SJCRH30 (cell line): ENCODE measurements at regions not wholly inside any gene's neighbourhood (a gene's known extent, or its start where the extent isn't known, plus 50 kb on each side); places are given as distances from the start of the nearest gene placed in this dataset.

Experiments
- DNase-seq, 2 experiments: peaks; one replicate each; pipeline ENCODE4 v3.0.0-alpha.2; 2015 to 2020
- H3K27ac ChIP-seq: fragments of 250-450 bp; sonication (Bioruptor Pico); 2 replicates; pipeline ENCODE4 v1.5.1; 2020; ENCODE audit warnings: mild to moderate bottlenecking, moderate library complexity
- H3K27me3 ChIP-seq: fragments of 250-450 bp; sonication (Bioruptor Pico); 2 replicates; pipeline ENCODE4 v1.5.1; 2020; ENCODE audit warnings: mild to moderate bottlenecking, moderate library complexity
- H3K36me3 ChIP-seq: fragments of 250-450 bp; sonication (Bioruptor Pico); 2 replicates; pipeline ENCODE4 v1.5.1; 2020; ENCODE audit warnings: mild to moderate bottlenecking, moderate library complexity
- H3K4me1 ChIP-seq: fragments of 250-450 bp; sonication (Bioruptor Pico); 2 replicates; pipeline ENCODE4 v1.5.1; 2020; ENCODE audit warnings: mild to moderate bottlenecking, moderate library complexity
- H3K4me3 ChIP-seq: fragments of 250-450 bp; sonication (Bioruptor Pico); 2 replicates; pipeline ENCODE4 v1.5.1; 2020; ENCODE audit warnings: mild to moderate bottlenecking, moderate library complexity
- H3K9me3 ChIP-seq: fragments of 250-450 bp; sonication (Bioruptor Pico); replicated peaks from 2 replicates; pipeline ENCODE4 v1.5.1; 2020; ENCODE audit warnings: mild to moderate bottlenecking, moderate library complexity

- Histone ChIP-seq H3K27ac (no peak overlapping the region), H3K36me3 (no peaks in the 10 kb centered on the region), H3K27me3 (no peaks in the 10 kb centered on the region), H3K9me3 (no peaks in the 10 kb centered on the region), H3K4me3 (no peak overlapping the region), H3K4me1 (no peaks in the 10 kb centered on the region)
- DNase-seq, result no peak
Measured at GRCh38 chr5:85813146-85813545, 804.6 kb upstream of the COX7C start.

- H3K4me1 ChIP-seq, result no peaks in the 10 kb centered on the region
- no peak overlapping the region for H3K27ac ChIP-seq
- no peak for DNase-seq
- no peak overlapping the region for H3K4me3 ChIP-seq
- no peaks in the 10 kb centered on the region for H3K27me3 ChIP-seq
- H3K36me3 ChIP-seq, result no peaks in the 10 kb centered on the region
- no peaks in the 10 kb centered on the region for H3K9me3 ChIP-seq
Measured at GRCh38 chr5:85814596-85814995, 803.1 kb upstream of the COX7C start.

- DNase-seq, result peak; percentile 8 to 20
- no peaks in the 10 kb centered on the region for H3K36me3 ChIP-seq
- no peaks in the 10 kb centered on the region for H3K4me1 ChIP-seq
- H3K27me3 ChIP-seq, result no peaks in the 10 kb centered on the region
- 0 out of 2 replicates have a peak overlapping the region, but pooled peaks have one; percentile 13 for H3K27ac ChIP-seq
- H3K9me3 ChIP-seq, result no peaks in the 10 kb centered on the region
- no peak overlapping the region for H3K4me3 ChIP-seq
Measured at GRCh38 chr5:85823462-85824426, 794.0 kb upstream of the COX7C start.

- DNase-seq, result no peak
- Histone ChIP-seq H3K27me3 (no peaks in the 10 kb centered on the region), H3K9me3 (no peaks in the 10 kb centered on the region), H3K4me1 (no peaks in the 10 kb centered on the region), H3K36me3 (no peaks in the 10 kb centered on the region), H3K4me3 (no peak overlapping the region), H3K27ac (no peak overlapping the region)
Measured at GRCh38 chr5:85838781-85839180, 779.0 kb upstream of the COX7C start.

DNA sequence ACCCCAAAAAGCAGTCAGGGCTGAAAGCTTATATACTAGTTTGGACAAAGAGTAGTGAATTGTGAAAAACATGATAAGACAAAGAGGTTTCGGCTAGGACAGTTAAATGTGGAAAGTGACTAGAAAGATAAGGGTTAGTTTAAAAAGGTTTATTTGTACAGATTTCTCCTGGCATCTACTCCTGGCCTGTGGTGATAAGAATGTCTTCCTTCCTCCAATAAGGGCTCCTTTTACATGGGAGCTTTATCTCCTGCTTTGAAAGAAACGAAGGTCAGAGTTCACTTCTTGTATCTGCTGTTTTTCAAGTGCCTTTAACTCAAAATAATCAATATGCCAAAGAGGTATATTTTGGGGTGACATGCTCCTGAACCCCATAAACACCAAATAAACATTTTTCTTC is 776.1 kb upstream of the COX7C start:
- no peaks in the 10 kb centered on the region; the same call in 1 of the 2 replicates for H3K9me3 ChIP-seq
- H3K27ac ChIP-seq, result no peak overlapping the region
- H3K4me3 ChIP-seq, result no peak overlapping the region
- no peak for DNase-seq
- no peaks in the 10 kb centered on the region for H3K36me3 ChIP-seq
- no peaks in the 10 kb centered on the region for H3K27me3 ChIP-seq
- H3K4me1 ChIP-seq, result no peaks in the 10 kb centered on the region

GRCh38 chr5:85843535-85843934 is 774.2 kb upstream of the COX7C start:
- H3K4me1 ChIP-seq, result no peaks in the 10 kb centered on the region
- H3K27me3 ChIP-seq, result no peaks in the 10 kb centered on the region
- no peak overlapping the region for H3K4me3 ChIP-seq
- no peaks in the 10 kb centered on the region for H3K36me3 ChIP-seq
- DNase-seq, result no peak
- H3K9me3 ChIP-seq, result no peaks in the 10 kb centered on the region; the same call in 1 of the 2 replicates
- no peak overlapping the region for H3K27ac ChIP-seq

DNA sequence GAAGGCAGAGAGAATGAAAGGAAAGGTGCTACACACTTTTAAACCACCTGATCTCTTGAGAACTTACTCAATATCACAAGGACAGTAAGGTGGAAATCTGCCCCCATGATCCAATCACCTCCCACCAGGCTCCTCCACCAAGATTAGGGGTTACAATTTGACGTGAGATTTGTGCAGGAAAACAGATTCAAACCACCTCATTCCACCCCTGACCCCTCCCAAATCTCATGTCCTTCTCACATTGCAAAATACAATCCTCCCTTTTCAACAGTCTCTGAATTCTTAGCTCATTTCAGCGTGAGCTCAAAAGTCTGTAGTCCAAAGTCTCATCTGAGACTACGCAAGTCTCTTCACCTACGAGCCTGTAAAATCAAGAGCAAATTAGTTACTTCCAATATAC is 768.3 kb upstream of the COX7C start:
- H3K27ac ChIP-seq, result no peak overlapping the region
- H3K27me3 ChIP-seq, result no peaks in the 10 kb centered on the region
- H3K4me1 ChIP-seq, result no peaks in the 10 kb centered on the region
- H3K4me3 ChIP-seq, result no peak overlapping the region
- DNase-seq, result no peak
- H3K36me3 ChIP-seq, result no peaks in the 10 kb centered on the region
- H3K9me3 ChIP-seq, result no peaks in the 10 kb centered on the region; the same call in 1 of the 2 replicates

GRCh38 chr5:85865296-85865695 is 752.4 kb upstream of the COX7C start:
- Histone ChIP-seq H3K4me3 (no peak overlapping the region), H3K36me3 (no peaks in the 10 kb centered on the region), H3K4me1 (no peaks in the 10 kb centered on the region), H3K9me3 (no peaks in the 10 kb centered on the region), H3K27me3 (no peaks in the 10 kb centered on the region), H3K27ac (no peak overlapping the region)
- no peak for DNase-seq

DNA sequence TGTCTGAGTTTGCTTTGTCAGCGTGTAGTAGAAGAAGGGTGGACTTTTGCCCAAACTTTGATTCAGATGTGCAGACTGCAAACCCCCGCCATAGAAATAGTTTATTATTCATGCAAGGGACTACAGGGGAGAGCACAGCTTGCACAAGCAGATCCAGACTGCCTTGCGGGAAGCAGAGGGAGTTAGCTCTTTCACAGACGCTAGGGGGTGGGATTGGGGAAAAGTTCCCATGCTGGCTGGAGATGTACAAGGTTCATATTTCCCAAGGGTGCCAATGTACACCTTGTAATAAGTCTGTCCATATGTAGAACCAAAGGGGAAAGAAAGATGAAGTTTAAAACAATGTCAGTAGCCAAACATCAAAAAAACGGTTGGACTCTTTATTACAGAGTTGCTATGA is 749.7 kb upstream of the COX7C start:
- no peak for DNase-seq
- no peak overlapping the region for H3K27ac ChIP-seq
- no peaks in the 10 kb centered on the region for H3K4me1 ChIP-seq
- no peak overlapping the region for H3K4me3 ChIP-seq
- H3K36me3 ChIP-seq, result no peaks in the 10 kb centered on the region
- H3K27me3 ChIP-seq, result no peaks in the 10 kb centered on the region
- H3K9me3 ChIP-seq, result no peaks in the 10 kb centered on the region

GRCh38 chr5:85893996-85894395 is 723.7 kb upstream of the COX7C start:
- Histone ChIP-seq H3K36me3 (no peaks in the 10 kb centered on the region), H3K27ac (no peak overlapping the region), H3K4me3 (no peak overlapping the region), H3K9me3 (no peaks in the 10 kb centered on the region), H3K27me3 (no peaks in the 10 kb centered on the region), H3K4me1 (no peaks in the 10 kb centered on the region)
- no peak for DNase-seq

DNA sequence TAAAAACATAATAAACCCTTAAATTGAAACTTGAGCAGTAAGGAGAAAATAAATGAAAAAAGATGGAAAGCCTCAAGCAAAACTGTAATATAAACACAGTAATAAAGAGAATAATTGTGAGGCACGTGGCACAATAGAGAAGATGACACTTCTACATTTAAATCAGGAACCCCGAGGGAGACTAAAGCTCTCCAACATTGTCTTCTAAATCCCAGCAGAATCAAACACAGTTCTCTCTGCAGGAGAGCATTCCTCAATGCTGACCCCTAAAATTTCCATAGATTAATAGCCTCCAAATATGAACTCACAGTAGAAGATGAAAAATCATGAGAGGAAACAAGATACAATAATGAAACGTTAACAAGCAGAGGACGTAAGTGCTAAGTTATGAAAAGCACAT is 721.2 kb upstream of the COX7C start:
- no peak for DNase-seq

GRCh38 chr5:85906460-85906859 is 711.3 kb upstream of the COX7C start:
- H3K27me3 ChIP-seq, result no peaks in the 10 kb centered on the region
- no peak for DNase-seq
- no peaks in the 10 kb centered on the region for H3K4me1 ChIP-seq
- H3K4me3 ChIP-seq, result no peak overlapping the region
- no peaks in the 10 kb centered on the region for H3K9me3 ChIP-seq
- no peaks in the 10 kb centered on the region for H3K36me3 ChIP-seq
- H3K27ac ChIP-seq, result no peak overlapping the region

More for the DNA sequence above, 721.2 kb upstream of the COX7C start:
- no peaks in the 10 kb centered on the region for H3K4me1 ChIP-seq
- no peak overlapping the region for H3K4me3 ChIP-seq
- no peaks in the 10 kb centered on the region for H3K27me3 ChIP-seq
- H3K36me3 ChIP-seq, result no peaks in the 10 kb centered on the region
- H3K27ac ChIP-seq, result no peak overlapping the region
- H3K9me3 ChIP-seq, result no peaks in the 10 kb centered on the region

GRCh38 chr5:85910335-85910734 is 707.4 kb upstream of the COX7C start:
- DNase-seq, result no peak
- Histone ChIP-seq H3K27ac (no peak overlapping the region), H3K4me1 (no peaks in the 10 kb centered on the region), H3K36me3 (no peaks in the 10 kb centered on the region), H3K9me3 (no peaks in the 10 kb centered on the region), H3K27me3 (no peaks in the 10 kb centered on the region), H3K4me3 (no peak overlapping the region)

DNA sequence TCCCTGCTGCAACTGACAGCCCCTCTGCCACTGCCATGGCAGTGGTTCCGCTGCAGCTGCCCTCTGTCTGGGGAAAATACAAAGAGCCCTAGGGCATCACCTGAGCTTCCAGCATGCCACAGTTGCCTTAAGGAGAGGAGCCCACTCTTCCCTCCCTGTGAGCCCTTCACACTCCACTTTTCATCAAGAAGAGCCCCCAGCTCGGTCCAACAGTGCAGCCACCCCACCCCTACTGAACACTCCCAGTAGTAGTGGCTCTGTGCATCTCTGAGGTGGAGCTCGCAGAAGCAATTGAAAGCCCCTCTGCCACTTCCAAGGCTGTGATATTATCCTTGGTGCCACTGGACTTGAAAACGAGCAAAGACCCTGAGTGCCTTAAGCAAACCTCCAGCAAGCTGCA is 696.8 kb upstream of the COX7C start:
- no peaks in the 10 kb centered on the region for H3K4me1 ChIP-seq
- H3K9me3 ChIP-seq, result no peaks in the 10 kb centered on the region
- H3K27ac ChIP-seq, result no peak overlapping the region
- H3K36me3 ChIP-seq, result no peaks in the 10 kb centered on the region
- no peaks in the 10 kb centered on the region for H3K27me3 ChIP-seq
- no peak for DNase-seq
- H3K4me3 ChIP-seq, result no peak overlapping the region

- no peaks in the 10 kb centered on the region for H3K9me3 ChIP-seq
- peak in 1 of 2 experiments; percentile 9 for DNase-seq
- no peak overlapping the region for H3K4me3 ChIP-seq
- H3K27me3 ChIP-seq, result no peaks in the 10 kb centered on the region
- H3K4me1 ChIP-seq, result no peaks in the 10 kb centered on the region
- no peak overlapping the region for H3K27ac ChIP-seq
- no peaks in the 10 kb centered on the region for H3K36me3 ChIP-seq
Measured at GRCh38 chr5:85921590-85921989, 696.2 kb upstream of the COX7C start.

DNA sequence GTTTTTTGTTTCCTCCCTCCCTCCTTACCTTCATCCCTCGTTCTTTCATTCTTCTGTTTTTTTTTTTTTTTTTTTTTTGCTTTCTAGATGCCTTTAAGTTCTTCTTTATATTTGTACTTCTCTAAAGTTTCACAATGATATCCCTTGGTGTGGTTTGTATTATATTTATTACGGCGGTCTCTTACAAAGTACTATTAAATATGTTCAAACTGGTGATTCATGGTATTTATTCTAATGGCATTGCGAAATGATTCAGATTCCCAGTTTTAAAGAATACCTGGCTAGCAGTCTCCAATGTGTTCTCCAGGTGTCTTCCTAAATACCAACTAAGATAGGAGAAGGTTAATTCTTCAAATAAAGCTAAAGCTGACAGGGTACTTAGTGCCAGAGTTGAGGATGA is 690.1 kb upstream of the COX7C start:
- no peak overlapping the region for H3K27ac ChIP-seq

More for the DNA sequence above, 690.1 kb upstream of the COX7C start:
- Histone ChIP-seq H3K27me3 (no peaks in the 10 kb centered on the region), H3K9me3 (no peaks in the 10 kb centered on the region), H3K4me3 (no peak overlapping the region), H3K4me1 (no peaks in the 10 kb centered on the region), H3K36me3 (no peaks in the 10 kb centered on the region)
- DNase-seq, result no peak
